OCI-LY7 (cell line): ENCODE measurements at regions not wholly inside any gene's neighbourhood (a gene's known extent, or its start where the extent isn't known, plus 50 kb on each side); places are given as distances from the start of the nearest gene placed in this dataset.

Source experiments
- BruUV-seq: library from RNA; stranded (reverse); fragments of 400-500 nt; replicated peaks from 2 replicates; lab custom pipeline; 2021; lab: Mats Ljungman, UMichigan
- CTCF ChIA-PET: fragments of 300-600 bp; sonication (Branson Sonifier 250); formaldehyde crosslinking; loops from one replicate; lab custom pipeline; 2022; ENCODE audit warnings: antibody characterized with exemption; ENCODE audit not compliant: unreplicated experiment; lab: Charles Lee
- POLR2A ChIA-PET: fragments of 300-600 bp; sonication (Branson Sonifier 250); formaldehyde crosslinking; loops from one replicate; lab custom pipeline; 2022; ENCODE audit warnings: antibody characterized with exemption; lab: Charles Lee
- DNase-seq: peaks from one replicate; pipeline ENCODE4 v3.0.0-alpha.2; 2015; ENCODE audit warnings: low spot score
- H2AFZ ChIP-seq: fragments of 200-600 bp; sonication (generic), shearing (Covaris generic); 2 replicates; pipeline ENCODE4 v1.6.1; 2014; ENCODE audit warnings: mild to moderate bottlenecking, antibody characterized with exemption, low read length, moderate library complexity
- H3K27ac ChIP-seq: fragments of 200-600 bp; sonication (generic); 2 replicates; pipeline ENCODE4 v1.5.1; 2014; ENCODE audit warnings: mixed run types, low read depth, mild to moderate bottlenecking, moderate library complexity, low read length, inconsistent platforms; ENCODE audit not compliant: poor library complexity, severe bottlenecking
- H3K36me3 ChIP-seq: fragments of 200-600 bp; sonication (generic); 2 replicates; pipeline ENCODE4 v1.6.1; 2014; ENCODE audit warnings: mild to moderate bottlenecking, antibody characterized with exemption, low read length, moderate library complexity, mixed read lengths; ENCODE audit not compliant: insufficient read depth
- H3K4me1 ChIP-seq: fragments of 200-600 bp; sonication (generic); 2 replicates; pipeline ENCODE4 v1.5.1; 2014; ENCODE audit warnings: mild to moderate bottlenecking, low read length; ENCODE audit not compliant: insufficient read depth, poor library complexity, severe bottlenecking
- H3K4me2 ChIP-seq: fragments of 200-600 bp; sonication (generic); 2 replicates; pipeline ENCODE4 v1.6.1; 2014; ENCODE audit warnings: mild to moderate bottlenecking, low read length
- H3K4me3 ChIP-seq: fragments of 200-600 bp; sonication (generic); 2 replicates; pipeline ENCODE4 v1.5.1; 2014; ENCODE audit warnings: mild to moderate bottlenecking, low read depth, low read length; ENCODE audit not compliant: poor library complexity, severe bottlenecking
- H3K79me2 ChIP-seq: fragments of 200-600 bp; sonication (generic); 2 replicates; pipeline ENCODE4 v1.6.1; 2016; ENCODE audit warnings: low read depth, mild to moderate bottlenecking, low read length, moderate library complexity, mixed read lengths; ENCODE audit not compliant: insufficient read depth
- H3K9me2 ChIP-seq: fragments of 200-600 bp; sonication (generic); 2 replicates; pipeline ENCODE4 v1.6.1; 2016; ENCODE audit warnings: mild to moderate bottlenecking, low read length, mixed read lengths; ENCODE audit not compliant: insufficient read depth
- H3K9me3 ChIP-seq: fragments of 200-600 bp; sonication (generic); 2 replicates; pipeline ENCODE4 v1.6.1; 2014; ENCODE audit warnings: mild to moderate bottlenecking, mixed run types, low read length, mixed read lengths
- H4K20me1 ChIP-seq: fragments of 200-600 bp; sonication (generic); 2 replicates; pipeline ENCODE4 v1.6.1; 2014; ENCODE audit warnings: mild to moderate bottlenecking, antibody characterized with exemption, low read length, moderate library complexity, mixed read lengths; ENCODE audit not compliant: insufficient read depth
- EZH2phosphoT487 ChIP-seq: fragments of 200-600 bp; sonication (generic); IDR thresholded peaks from 2 replicates; pipeline ENCODE4 v1.6.1; 2018; ENCODE audit warnings: low read depth, borderline replicate concordance, mild to moderate bottlenecking, mixed run types, antibody characterized with exemption, low read length, moderate library complexity, mixed read lengths
- intact Hi-C: fragments of 100-400 bp; cut with micrococcal nuclease; formaldehyde crosslinking; loops from one replicate; pipeline ENCODE4 v1.10.0; 2022; ENCODE audit not compliant: unreplicated experiment
- TF ChIP-seq, protein P1 (sequence below): fragments of 200-600 bp; sonication (generic); conservative IDR thresholded peaks from 2 replicates; pipeline ENCODE4 v1.5.1; 2014; ENCODE audit warnings: mild to moderate bottlenecking, antibody characterized with exemption, low read length, moderate library complexity, mixed read lengths

DNA sequence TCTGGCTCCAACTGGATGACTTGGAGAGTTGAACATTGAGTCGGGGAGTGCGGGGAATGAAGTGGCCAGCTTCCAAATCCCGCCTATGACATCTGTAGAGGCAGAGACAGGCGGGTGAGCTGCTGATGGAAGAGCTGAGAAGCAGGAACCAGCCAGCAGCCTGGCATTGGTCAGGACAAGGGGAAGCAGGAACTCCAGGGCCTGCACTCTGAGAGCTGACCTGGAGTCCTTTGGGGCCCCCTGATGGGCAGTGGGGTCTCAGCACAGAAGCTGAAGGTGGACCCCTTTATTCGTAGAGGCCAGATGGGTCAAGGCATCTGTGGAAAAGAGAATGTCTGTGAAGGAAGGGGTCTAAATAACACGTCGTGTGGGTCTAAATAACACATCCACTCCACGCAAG is 57.0 kb downstream of the SEC61G start:
- Histone ChIP-seq H3K36me3 (no peaks in the 10 kb centered on the region), H3K4me3 (no peak overlapping the region), H3K27ac (no peak overlapping the region), H3K4me1 (no peaks in the 10 kb centered on the region), H2AFZ (no peak overlapping the region), H4K20me1 (no peaks in the 10 kb centered on the region), H3K4me2 (no peak overlapping the region), H3K79me2 (no peaks in the 10 kb centered on the region), H3K9me2 (no peaks in the 10 kb centered on the region), H3K9me3 (no peaks in the 10 kb centered on the region)
- no TSS peak for BruUV-seq
- intact Hi-C loops = no loop called here
- DNase-seq = no peak
- ChIA-PET POLR2A (no interaction called here), CTCF (no interaction called here)
- TF ChIP-seq, protein P1, sequence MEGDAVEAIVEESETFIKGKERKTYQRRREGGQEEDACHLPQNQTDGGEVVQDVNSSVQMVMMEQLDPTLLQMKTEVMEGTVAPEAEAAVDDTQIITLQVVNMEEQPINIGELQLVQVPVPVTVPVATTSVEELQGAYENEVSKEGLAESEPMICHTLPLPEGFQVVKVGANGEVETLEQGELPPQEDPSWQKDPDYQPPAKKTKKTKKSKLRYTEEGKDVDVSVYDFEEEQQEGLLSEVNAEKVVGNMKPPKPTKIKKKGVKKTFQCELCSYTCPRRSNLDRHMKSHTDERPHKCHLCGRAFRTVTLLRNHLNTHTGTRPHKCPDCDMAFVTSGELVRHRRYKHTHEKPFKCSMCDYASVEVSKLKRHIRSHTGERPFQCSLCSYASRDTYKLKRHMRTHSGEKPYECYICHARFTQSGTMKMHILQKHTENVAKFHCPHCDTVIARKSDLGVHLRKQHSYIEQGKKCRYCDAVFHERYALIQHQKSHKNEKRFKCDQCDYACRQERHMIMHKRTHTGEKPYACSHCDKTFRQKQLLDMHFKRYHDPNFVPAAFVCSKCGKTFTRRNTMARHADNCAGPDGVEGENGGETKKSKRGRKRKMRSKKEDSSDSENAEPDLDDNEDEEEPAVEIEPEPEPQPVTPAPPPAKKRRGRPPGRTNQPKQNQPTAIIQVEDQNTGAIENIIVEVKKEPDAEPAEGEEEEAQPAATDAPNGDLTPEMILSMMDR = no peak
- no peak for TF ChIP-seq EZH2phosphoT487

DNA sequence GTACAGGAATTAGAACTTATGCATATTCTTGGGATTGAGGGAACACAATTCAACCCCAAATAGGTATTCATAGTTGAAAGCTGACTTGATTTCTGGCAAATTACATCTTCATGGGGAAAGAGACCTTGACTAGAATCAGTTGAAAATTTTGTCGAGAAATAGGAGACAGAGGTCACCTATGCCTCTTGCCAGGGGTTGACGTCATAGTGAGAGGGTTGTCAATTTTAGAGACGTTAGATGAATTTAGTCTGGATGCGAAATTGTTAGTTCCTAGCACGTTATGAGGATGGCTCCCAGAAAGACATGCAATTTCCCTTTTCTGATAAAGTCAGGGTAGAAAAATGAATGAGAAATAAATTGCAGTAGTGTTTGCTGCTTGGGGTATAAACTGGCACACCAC is 59.3 kb downstream of the SEC61G start:
- Histone ChIP-seq H3K36me3 (no peaks in the 10 kb centered on the region), H3K4me2 (no peak overlapping the region), H2AFZ (no peak overlapping the region), H3K4me3 (no peak overlapping the region), H3K27ac (no peak overlapping the region), H3K9me3 (no peaks in the 10 kb centered on the region), H4K20me1 (no peaks in the 10 kb centered on the region), H3K4me1 (no peaks in the 10 kb centered on the region), H3K9me2 (no peaks in the 10 kb centered on the region), H3K79me2 (no peaks in the 10 kb centered on the region)
- TF ChIP-seq, protein P1 = no peak
- TF ChIP-seq EZH2phosphoT487 = no peak
- CTCF ChIA-PET = no interaction called here
- POLR2A ChIA-PET = no interaction called here
- BruUV-seq = no TSS peak
- DNase-seq = no peak
- intact Hi-C loops = no loop called here

DNA sequence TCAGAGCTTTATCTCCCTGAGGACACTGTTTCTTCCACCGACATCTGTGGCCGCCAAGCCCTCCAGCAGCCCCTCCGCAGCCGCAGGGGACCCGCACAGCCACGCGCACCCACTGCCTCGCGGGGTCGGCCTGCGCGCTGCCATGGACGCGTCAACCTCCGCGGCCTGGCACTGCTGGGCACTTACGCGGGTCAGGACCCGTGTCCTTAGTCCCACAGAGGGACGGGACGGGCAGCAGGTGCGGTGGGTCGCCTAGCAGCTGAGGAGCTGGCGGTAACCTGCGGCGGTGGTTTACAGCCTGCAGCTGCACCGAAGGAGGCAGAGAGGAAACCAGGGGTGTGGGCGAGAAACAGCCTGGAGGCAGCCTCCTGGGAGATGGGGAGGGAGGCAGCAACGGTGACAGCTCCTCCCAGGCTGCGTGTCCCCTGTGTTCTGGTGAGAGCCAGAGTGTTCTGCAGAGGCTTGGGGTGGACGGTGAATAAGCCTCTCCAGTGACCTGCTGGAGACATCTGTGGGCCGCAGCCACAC is 61.3 kb downstream of the SEC61G start:
- Histone ChIP-seq H3K79me2 (no peaks in the 10 kb centered on the region), H3K4me2 (no peak overlapping the region), H3K36me3 (no peaks in the 10 kb centered on the region), H3K4me1 (no peaks in the 10 kb centered on the region), H3K9me2 (no peaks in the 10 kb centered on the region), H4K20me1 (no peaks in the 10 kb centered on the region), H2AFZ (no peak overlapping the region), H3K9me3 (no peaks in the 10 kb centered on the region), H3K27ac (no peak overlapping the region), H3K4me3 (no peak overlapping the region)
- CTCF ChIA-PET = no interaction called here
- no TSS peak for BruUV-seq
- TF ChIP-seq, protein P1 = no peak
- TF ChIP-seq EZH2phosphoT487 = no peak
- DNase-seq = no peak
- intact Hi-C loops = no loop called here
- POLR2A ChIA-PET = interaction anchor here (1.0 kb wide), 1 partner anchor 15 kb away, joined by 3 read pairs; no protein-coding TSS in a partner anchor
